GM12878 (cell line): ENCODE measurements at regions not wholly inside any gene's neighbourhood (a gene's known extent, or its start where the extent isn't known, plus 50 kb on each side); places are given as distances from the start of the nearest gene placed in this dataset.

Experiments used
- ATAC-seq: fragments of 200-7000 bp; cut with Tn5 transposase; 3 replicates; pipeline ENCODE4 v1.9.1; 2020; ENCODE audit warnings: mild to moderate bottlenecking, moderate library complexity
- BruUV-seq: library from RNA; stranded (reverse); fragments of 400-500 nt; replicated peaks from 2 replicates; lab custom pipeline; 2021; lab: Mats Ljungman, UMichigan
- CTCF ChIA-PET: fragments of 300-600 bp; sonication (Branson Sonifier 250); formaldehyde crosslinking; extraction: SDS; loops from one replicate; lab custom pipeline; 2021; ENCODE audit warnings: inconsistent platforms; lab: Yijun Ruan, JAX
- POLR2A ChIA-PET: fragments of 350-600 bp; formaldehyde crosslinking; extraction: SDS; loops from one replicate; lab custom pipeline; 2021; ENCODE audit warnings: inconsistent platforms; lab: Charles Lee
- RAD21 ChIA-PET: fragments of 300-600 bp; sonication (Branson Sonifier 250); formaldehyde crosslinking; loops from one replicate; lab custom pipeline; 2023; ENCODE audit warnings: antibody characterized with exemption; ENCODE audit not compliant: unreplicated experiment; lab: Charles Lee
- SMC1A ChIA-PET: fragments of 300-600 bp; sonication (Branson Sonifier 250); formaldehyde crosslinking; loops from one replicate; lab custom pipeline; 2023; ENCODE audit not compliant: unreplicated experiment, uncharacterized antibody; lab: Charles Lee
- DNase-seq: peaks from one replicate; pipeline ENCODE4 v3.0.0-alpha.2; 2011; ENCODE audit warnings: low read depth, low spot score
- FAIRE-seq: peaks from 3 replicates; lab custom pipeline; 2011; peaks lifted over from hg19 to GRCh38; lab: Jason Lieb, UNC
- H2AFZ ChIP-seq: 2 replicates; pipeline ENCODE4 v1.6.0; 2011; ENCODE audit warnings: low read depth, low read length, control low read depth; ENCODE audit not compliant: control insufficient read depth
- H3K27ac ChIP-seq: 2 replicates; pipeline ENCODE4 v1.5.1; 2011; ENCODE audit warnings: control low read depth; ENCODE audit not compliant: control insufficient read depth, insufficient read depth
- H3K27me3 ChIP-seq, 2 experiments: replicated peaks in 1 of 2; 2 replicates each; pipeline versions ENCODE4 v1.6.0 to v1.6.1; 2011; ENCODE audit warnings: low read length in 1 of 2; ENCODE audit not compliant: control insufficient read depth in 2 of 2, insufficient read depth in 2 of 2
- H3K36me3 ChIP-seq, 2 experiments: 2 replicates each; pipeline ENCODE4 v1.5.1; 2011; ENCODE audit warnings: low read length in 1 of 2; ENCODE audit not compliant: control insufficient read depth in 2 of 2, insufficient read depth in 2 of 2
- H3K4me1 ChIP-seq: 2 replicates; pipeline ENCODE4 v1.6.1; 2011; ENCODE audit warnings: mild to moderate bottlenecking, low read length, moderate library complexity, mixed read lengths; ENCODE audit not compliant: control insufficient read depth, insufficient read depth
- H3K4me2 ChIP-seq: 2 replicates; pipeline ENCODE4 v1.6.0; 2011; ENCODE audit warnings: control low read depth; ENCODE audit not compliant: control insufficient read depth, insufficient read depth
- H3K4me3 ChIP-seq: fragments of 200-600 bp; sonication (generic); 2 replicates; pipeline ENCODE4 v1.5.1; 2016
- H3K79me2 ChIP-seq: 2 replicates; pipeline ENCODE4 v1.6.0; 2011; ENCODE audit warnings: low read length; ENCODE audit not compliant: control insufficient read depth, insufficient read depth
- H3K9ac ChIP-seq: 2 replicates; pipeline ENCODE4 v1.8.0; 2011; ENCODE audit warnings: low read length, control low read depth, mixed read lengths; ENCODE audit not compliant: control insufficient read depth, insufficient read depth
- H3K9me3 ChIP-seq: replicated peaks from 3 replicates; pipeline ENCODE4 v1.5.1; 2011; ENCODE audit warnings: mild to moderate bottlenecking, low read length; ENCODE audit not compliant: control insufficient read depth, insufficient read depth
- H4K20me1 ChIP-seq: 2 replicates; pipeline ENCODE4 v1.6.0; 2011; ENCODE audit not compliant: control insufficient read depth, insufficient read depth
- ATF3 ChIP-seq: IDR thresholded peaks from 2 replicates; pipeline ENCODE4 v1.6.1; 2011; ENCODE audit warnings: low read depth, mild to moderate bottlenecking, low read length, moderate library complexity, borderline replicate concordance; ENCODE audit errors: extremely low read depth
- ATF7 ChIP-seq: fragments of 450-650 bp; IDR thresholded peaks from 2 replicates; pipeline ENCODE4 v1.6.1; 2016; ENCODE audit warnings: low read depth, mild to moderate bottlenecking
- BHLHE40 ChIP-seq, 2 experiments: fragments of 450-650 bp in 1 of 2; IDR thresholded peaks; 2 replicates each; pipeline ENCODE4 v1.6.1; 2011 to 2017; ENCODE audit warnings: low read depth in 2 of 2, borderline replicate concordance in 1 of 2, improper control_type of control experiment in 1 of 2, low read length in 1 of 2, mild to moderate bottlenecking in 1 of 2
- BMI1 ChIP-seq: fragments of 450-650 bp; IDR thresholded peaks from 2 replicates; pipeline ENCODE4 v1.6.1; 2016; ENCODE audit warnings: mild to moderate bottlenecking, moderate library complexity, borderline replicate concordance
- E2F4 ChIP-seq: IDR thresholded peaks from 2 replicates; pipeline ENCODE4 v1.6.1; 2012; ENCODE audit warnings: low read depth, low read length, improper control_type of control experiment
- HCFC1 ChIP-seq: fragments of 150-350 bp; IDR thresholded peaks from 2 replicates; pipeline ENCODE4 v1.6.1; 2014; ENCODE audit warnings: low read length
- NR2F1 ChIP-seq: fragments of 450-650 bp; conservative IDR thresholded peaks from 2 replicates; pipeline ENCODE4 v1.6.1; 2017; ENCODE audit warnings: mild to moderate bottlenecking
- PAX5 ChIP-seq: IDR thresholded peaks from 2 replicates; pipeline ENCODE4 v1.6.1; 2011; ENCODE audit warnings: low read depth, low read length, borderline replicate concordance
- POLR2A ChIP-seq: IDR thresholded peaks from 2 replicates; pipeline ENCODE4 v1.6.1; 2011; ENCODE audit warnings: low read depth, mild to moderate bottlenecking, low read length
- RAD51 ChIP-seq: fragments of 450-650 bp; IDR thresholded peaks from 2 replicates; pipeline ENCODE4 v1.6.1; 2016; ENCODE audit warnings: moderate library complexity, mild to moderate bottlenecking, inconsistent platforms
- SIN3A ChIP-seq: IDR thresholded peaks from 2 replicates; pipeline ENCODE4 v1.6.1; 2012; ENCODE audit warnings: low read depth, low read length, improper control_type of control experiment
- TARDBP ChIP-seq: IDR thresholded peaks from 2 replicates; pipeline ENCODE4 v1.6.1; 2016; ENCODE audit warnings: borderline replicate concordance
- TCF12 ChIP-seq: IDR thresholded peaks from 2 replicates; pipeline ENCODE4 v1.6.1; 2011; ENCODE audit warnings: low read depth, mild to moderate bottlenecking, low read length
- WRNIP1 ChIP-seq: IDR thresholded peaks from 2 replicates; pipeline ENCODE4 v1.6.1; 2011; ENCODE audit warnings: low read depth, low read length, improper control_type of control experiment, borderline replicate concordance
- ZNF217 ChIP-seq: fragments of 450-650 bp; IDR thresholded peaks from 2 replicates; pipeline ENCODE4 v1.6.1; 2017; ENCODE audit warnings: antibody characterized with exemption, mild to moderate bottlenecking
- in situ Hi-C: fragments of 300-500 bp; cut with MboI; formaldehyde crosslinking; loops from 9 replicates; pipeline ENCODE4 v1.14.3; 2018; ENCODE audit warnings: mixed read lengths
- intact Hi-C: fragments of 100-400 bp; cut with micrococcal nuclease; formaldehyde crosslinking; loops from one replicate; pipeline ENCODE4 v1.14.2; 2022; ENCODE audit not compliant: unreplicated experiment

- no peaks in the 10 kb centered on the region for H4K20me1 ChIP-seq
- ChIA-PET SMC1A (no interaction called here), POLR2A (no interaction called here), RAD21 (no interaction called here), CTCF (no interaction called here)
- no peak overlapping the region for H2AFZ ChIP-seq
- intact Hi-C loops, result no loop called here
- H3K4me1 ChIP-seq, result no peaks in the 10 kb centered on the region
- TF ChIP-seq POLR2A (no peak), SIN3A (no peak), NR2F1 (no peak), ATF7 (no peak), BHLHE40 (IDR thresholded peaks at IDR 0.05; ENCODE audit: borderline replicate concordance in 1 of 2, low read depth in 2 of 2, low read length in 1 of 2) (no peak), HCFC1 (no peak), PAX5 (no peak), BMI1 (no peak), RAD51 (no peak), ATF3 (no peak), WRNIP1 (no peak), E2F4 (no peak), TCF12 (no peak), TARDBP (no peak), ZNF217 (no peak)
- H3K9ac ChIP-seq, result no peak overlapping the region
- no TSS peak for BruUV-seq
- H3K4me3 ChIP-seq, result no peak overlapping the region
- no peaks in the 10 kb centered on the region for H3K27me3 ChIP-seq
- no peaks in the 10 kb centered on the region for H3K79me2 ChIP-seq
- in situ Hi-C loops, result no loop called here
- FAIRE-seq (no peak), ATAC-seq (no peak), DNase-seq (no peak)
- no peaks in the 10 kb centered on the region for H3K36me3 ChIP-seq
- no peaks in the 10 kb centered on the region for H3K9me3 ChIP-seq
- no peak overlapping the region for H3K27ac ChIP-seq
- H3K4me2 ChIP-seq, result no peak overlapping the region
Measured at GRCh38 chr11:21908211-21908610, 284.7 kb upstream of the ANO5 start.
